Right atrium auricular region (tissue), 2 donors: ENCODE measurements at regions not wholly inside any gene's neighbourhood (a gene's known extent, or its start where the extent isn't known, plus 50 kb on each side); places are given as distances from the start of the nearest gene placed in this dataset.

Source experiments
- DNase-seq: peaks from one replicate; pipeline ENCODE4 v3.0.0-alpha.2; 2019; ENCODE audit warnings: low spot score
- H3K27ac ChIP-seq, 2 donors: fragments of 200-600 bp; sonication (generic); 1 replicate in 1 of 2; 2 replicates in 1 of 2; pipeline ENCODE4 v1.5.1; 2016 to 2019
- H3K27me3 ChIP-seq, 2 donors: fragments of 200-600 bp; sonication (generic); one replicate each; pipeline versions ENCODE4 v1.5.1 to v1.6.0; 2017 to 2019
- H3K36me3 ChIP-seq: fragments of 200-600 bp; sonication (generic); one replicate; pipeline ENCODE4 v1.5.1; 2016
- H3K4me1 ChIP-seq, 2 donors: fragments of 200-600 bp; sonication (generic); one replicate each; pipeline versions ENCODE4 v1.5.1 to v1.6.0; 2017 to 2019
- H3K4me3 ChIP-seq, 2 donors: fragments of 200-600 bp; sonication (generic); 1 replicate in 1 of 2; 2 replicates in 1 of 2; pipeline ENCODE4 v1.5.1; 2017 to 2019; ENCODE audit warnings: mild to moderate bottlenecking in 1 of 2, moderate library complexity in 1 of 2
- H3K9me3 ChIP-seq, 2 donors: fragments of 200-600 bp; sonication (generic); one replicate each; pipeline ENCODE4 v1.5.1; 2019
- CTCF ChIP-seq, 2 donors: fragments of 200-600 bp; sonication (generic); IDR thresholded peaks; one replicate each; pipeline ENCODE4 v1.5.1; 2019; ENCODE audit warnings: antibody characterized with exemption in 2 of 2

GRCh38 chr3:182405759-182406158 lies 387.5 kb upstream of the ATP11B start:
- Histone ChIP-seq H3K9me3 (peaks cover 0 to 7% of the 10 kb centered on the region in 2 donors), H3K4me1 (no peaks in the 10 kb centered on the region), H3K36me3 (no peaks in the 10 kb centered on the region), H3K27ac (no peak overlapping the region), H3K4me3 (no peak overlapping the region), H3K27me3 (no peaks in the 10 kb centered on the region)
- no peak for TF ChIP-seq CTCF (IDR thresholded peaks at IDR 0.05)
- DNase-seq, result no peak

GRCh38 chr3:182406786-182407185 lies 386.5 kb upstream of the ATP11B start:
- TF ChIP-seq CTCF (IDR thresholded peaks at IDR 0.05), result no peak
- peaks cover 0 to 7% of the 10 kb centered on the region in 2 donors for H3K9me3 ChIP-seq

GRCh38 chr3:182410051-182410450 lies 383.3 kb upstream of the ATP11B start:
- no peaks in the 10 kb centered on the region for H3K27me3 ChIP-seq
- no peak overlapping the region for H3K27ac ChIP-seq
- DNase-seq, result no peak
- no peaks in the 10 kb centered on the region for H3K36me3 ChIP-seq
- H3K4me3 ChIP-seq, result no peak overlapping the region
- H3K4me1 ChIP-seq, result no peaks in the 10 kb centered on the region
- no peaks in the 10 kb centered on the region for H3K9me3 ChIP-seq
- no peak for TF ChIP-seq CTCF (IDR thresholded peaks at IDR 0.05)

More at GRCh38 chr3:182406786-182407185, 386.5 kb upstream of the ATP11B start:
- no peak for DNase-seq
- Histone ChIP-seq H3K4me3 (no peak overlapping the region), H3K4me1 (no peaks in the 10 kb centered on the region), H3K36me3 (no peaks in the 10 kb centered on the region), H3K27ac (no peak overlapping the region), H3K27me3 (no peaks in the 10 kb centered on the region)

- Histone ChIP-seq H3K27ac (no peak overlapping the region), H3K9me3 (no peaks in the 10 kb centered on the region), H3K36me3 (no peaks in the 10 kb centered on the region), H3K4me1 (no peaks in the 10 kb centered on the region), H3K4me3 (no peak overlapping the region), H3K27me3 (no peaks in the 10 kb centered on the region)
- TF ChIP-seq CTCF (IDR thresholded peaks at IDR 0.05), result no peak
- no peak for DNase-seq
These were observed 381.2 kb upstream of the ATP11B start for GRCh38 chr3:182412066-182412465.

GRCh38 chr3:182413061-182413460 lies 380.2 kb upstream of the ATP11B start:
- Histone ChIP-seq H3K4me1 (no peaks in the 10 kb centered on the region), H3K36me3 (no peaks in the 10 kb centered on the region), H3K27ac (no peak overlapping the region), H3K4me3 (no peak overlapping the region), H3K27me3 (no peaks in the 10 kb centered on the region), H3K9me3 (no peaks in the 10 kb centered on the region)
- DNase-seq, result no peak
- TF ChIP-seq CTCF (IDR thresholded peaks at IDR 0.05), result no peak

- H3K9me3 ChIP-seq, result no peaks in the 10 kb centered on the region
- H3K4me3 ChIP-seq, result no peak overlapping the region
- H3K27me3 ChIP-seq, result no peaks in the 10 kb centered on the region
- no peaks in the 10 kb centered on the region for H3K36me3 ChIP-seq
- TF ChIP-seq CTCF (IDR thresholded peaks at IDR 0.05), result no peak
- H3K4me1 ChIP-seq, result no peaks in the 10 kb centered on the region
- DNase-seq, result no peak
- H3K27ac ChIP-seq, result no peak overlapping the region
These were observed 379.6 kb upstream of the ATP11B start for GRCh38 chr3:182413682-182414081.
